ENCODE measurements at regions not wholly inside any gene's neighbourhood (a gene's known extent, or its start where the extent isn't known, plus 50 kb on each side); places are given as distances from the start of the nearest gene placed in this dataset.
"Not testable (repeated sequence)": the region's sequence is repeated elsewhere in the genome, so short reads cannot be mapped to it uniquely, and the experiment has no call there.

GRCh38 chr2:123453046-123453700 lies 571.9 kb upstream of the CNTNAP5 start:
- Histone ChIP-seq H3K9me3 (no peaks in the 10 kb centered on the region), H3K4me1 (no peaks in the 10 kb centered on the region), H3K36me3 (ENCODE audit: control insufficient read depth, insufficient read depth, low read length) (no peaks in the 10 kb centered on the region), H3K27me3 (replicated peaks; ENCODE audit: control insufficient read depth, insufficient read depth, low read length) (no peaks in the 10 kb centered on the region), H3K4me3 (ENCODE audit: low read depth, low read length) (no peak overlapping the region)
- no peak overlapping the region for H3K4me3 Mint-ChIP-seq (ENCODE audit: unreplicated experiment)
- CTCF ChIA-PET: no interaction called here
- no peak for TF ChIP-seq CTCF (IDR thresholded peaks at IDR 0.05; ENCODE audit: insufficient read depth in 1 of 2, low read depth in 1 of 2, low read length in 1 of 2, severe bottlenecking in 1 of 2, unreplicated experiment in 1 of 2)
- DNase-seq: no peak
- POLR2A ChIA-PET: no interaction called here
- H3K4me1 Mint-ChIP-seq (ENCODE audit: low read depth, unreplicated experiment): no peaks in the 10 kb centered on the region
- intact Hi-C loops (cut with micrococcal nuclease; ENCODE audit: unreplicated experiment): no loop called here
- H3K27ac Mint-ChIP-seq (ENCODE audit: unreplicated experiment): no peak overlapping the region
- no peaks in the 10 kb centered on the region for H3K36me3 Mint-ChIP-seq (ENCODE audit: insufficient read depth, unreplicated experiment)
- peaks cover 4% of the 10 kb centered on the region for H3K27me3 Mint-ChIP-seq (ENCODE audit: insufficient read depth, unreplicated experiment)
- no TSS peak for BruUV-seq (replicated peaks)
- H3K9me3 Mint-ChIP-seq (ENCODE audit: unreplicated experiment): no peaks in the 10 kb centered on the region

GRCh38 chr2:123453772-123454171 lies 571.3 kb upstream of the CNTNAP5 start:
- TF ChIP-seq CTCF (IDR thresholded peaks at IDR 0.05; ENCODE audit: insufficient read depth in 1 of 2, low read depth in 1 of 2, low read length in 1 of 2, severe bottlenecking in 1 of 2, unreplicated experiment in 1 of 2): no peak
- Histone ChIP-seq H3K9me3 (no peaks in the 10 kb centered on the region), H3K36me3 (ENCODE audit: control insufficient read depth, insufficient read depth, low read length) (no peaks in the 10 kb centered on the region), H3K4me1 (no peaks in the 10 kb centered on the region), H3K4me3 (ENCODE audit: low read depth, low read length) (no peak overlapping the region), H3K27me3 (replicated peaks; ENCODE audit: control insufficient read depth, insufficient read depth, low read length) (no peaks in the 10 kb centered on the region)
- Mint-ChIP-seq H3K27me3 (ENCODE audit: insufficient read depth, unreplicated experiment) (peaks cover 6% of the 10 kb centered on the region), H3K36me3 (ENCODE audit: insufficient read depth, unreplicated experiment) (no peaks in the 10 kb centered on the region), H3K9me3 (ENCODE audit: unreplicated experiment) (no peaks in the 10 kb centered on the region), H3K4me1 (ENCODE audit: low read depth, unreplicated experiment) (no peaks in the 10 kb centered on the region), H3K27ac (ENCODE audit: unreplicated experiment) (no peak overlapping the region), H3K4me3 (ENCODE audit: unreplicated experiment) (no peak overlapping the region)
- POLR2A ChIA-PET: no interaction called here
- no peak for DNase-seq
- BruUV-seq (replicated peaks): no TSS peak
- intact Hi-C loops (cut with micrococcal nuclease; ENCODE audit: unreplicated experiment): no loop called here
- CTCF ChIA-PET: no interaction called here

GRCh38 chr2:123455234-123455633 lies 569.9 kb upstream of the CNTNAP5 start:
- H3K9me3 Mint-ChIP-seq (ENCODE audit: unreplicated experiment); H3K9me3 ChIP-seq; H3K36me3 Mint-ChIP-seq (ENCODE audit: insufficient read depth, unreplicated experiment); H3K4me1 ChIP-seq; H3K4me1 Mint-ChIP-seq (ENCODE audit: low read depth, unreplicated experiment); H3K36me3 ChIP-seq (ENCODE audit: control insufficient read depth, insufficient read depth, low read length); H3K4me3 ChIP-seq (ENCODE audit: low read depth, low read length); POLR2A ChIA-PET; BruUV-seq (replicated peaks); H3K27me3 ChIP-seq (replicated peaks; ENCODE audit: control insufficient read depth, insufficient read depth, low read length); DNase-seq; H3K27ac Mint-ChIP-seq (ENCODE audit: unreplicated experiment); H3K4me3 Mint-ChIP-seq (ENCODE audit: unreplicated experiment); intact Hi-C loops (cut with micrococcal nuclease; ENCODE audit: unreplicated experiment); CTCF ChIA-PET; H3K27me3 Mint-ChIP-seq (ENCODE audit: insufficient read depth, unreplicated experiment): not testable (repeated sequence)

GRCh38 chr2:123456416-123456815 lies 568.7 kb upstream of the CNTNAP5 start:
- intact Hi-C loops (cut with micrococcal nuclease; ENCODE audit: unreplicated experiment): no loop called here
- no peak for TF ChIP-seq CTCF (IDR thresholded peaks at IDR 0.05; ENCODE audit: insufficient read depth in 1 of 2, low read depth in 1 of 2, low read length in 1 of 2, severe bottlenecking in 1 of 2, unreplicated experiment in 1 of 2)
- Mint-ChIP-seq H3K4me1 (ENCODE audit: low read depth, unreplicated experiment) (no peaks in the 10 kb centered on the region), H3K9me3 (ENCODE audit: unreplicated experiment) (no peaks in the 10 kb centered on the region), H3K27ac (ENCODE audit: unreplicated experiment) (no peak overlapping the region), H3K4me3 (ENCODE audit: unreplicated experiment) (no peak overlapping the region), H3K27me3 (ENCODE audit: insufficient read depth, unreplicated experiment) (peaks cover 6% of the 10 kb centered on the region), H3K36me3 (ENCODE audit: insufficient read depth, unreplicated experiment) (no peaks in the 10 kb centered on the region)
- no TSS peak for BruUV-seq (replicated peaks)
- ChIA-PET CTCF (no interaction called here), POLR2A (no interaction called here)
- H3K4me1 ChIP-seq: no peaks in the 10 kb centered on the region
- no peak for DNase-seq
- no peak overlapping the region for H3K4me3 ChIP-seq (ENCODE audit: low read depth, low read length)
- H3K36me3 ChIP-seq (ENCODE audit: control insufficient read depth, insufficient read depth, low read length): no peaks in the 10 kb centered on the region
- H3K27me3 ChIP-seq (replicated peaks; ENCODE audit: control insufficient read depth, insufficient read depth, low read length): no peaks in the 10 kb centered on the region
- no peaks in the 10 kb centered on the region for H3K9me3 ChIP-seq

Measured in Caco-2 (cell line).